Endodermal cell (in vitro differentiated cells): ENCODE measurements at regions not wholly inside any gene's neighbourhood (a gene's known extent, or its start where the extent isn't known, plus 50 kb on each side); places are given as distances from the start of the nearest gene placed in this dataset.

Experiments used
- DNase-seq: peaks from one replicate; pipeline ENCODE4 v3.0.0-alpha.2; 2017
- H3K27ac ChIP-seq: 2 replicates; pipeline ENCODE4 v1.5.1; 2013; ENCODE audit warnings: mild to moderate bottlenecking, low read depth, low read length, moderate library complexity
- H3K27me3 ChIP-seq: 2 replicates; pipeline ENCODE4 v1.6.1; 2013; ENCODE audit warnings: mild to moderate bottlenecking, low read length, moderate library complexity; ENCODE audit not compliant: insufficient read depth, control insufficient read depth, poor library complexity, severe bottlenecking
- H3K36me3 ChIP-seq: 2 replicates; pipeline ENCODE4 v1.7.0; 2013; ENCODE audit warnings: mild to moderate bottlenecking, low read length, moderate library complexity; ENCODE audit not compliant: control insufficient read depth, insufficient read depth
- H3K4me1 ChIP-seq: one replicate; pipeline ENCODE4 v1.7.0; 2013; ENCODE audit warnings: low read length; ENCODE audit not compliant: control insufficient read depth, insufficient read depth
- H3K4me3 ChIP-seq: 2 replicates; pipeline ENCODE4 v1.5.1; 2013; ENCODE audit warnings: mild to moderate bottlenecking, low read length, moderate library complexity
- H3K9ac ChIP-seq: 2 replicates; pipeline ENCODE4 v1.6.1; 2013; ENCODE audit warnings: mild to moderate bottlenecking, low read length, moderate library complexity; ENCODE audit not compliant: poor library complexity, severe bottlenecking; ENCODE audit errors: extremely low read depth
- H3K9me3 ChIP-seq: 2 replicates; pipeline ENCODE4 v1.6.1; 2013; ENCODE audit warnings: mild to moderate bottlenecking, low read length, moderate library complexity; ENCODE audit not compliant: control insufficient read depth
- H3K27ac Mint-ChIP-seq: 2 replicates; pipeline ENCODE4 v1.8.0; 2020; ENCODE audit warnings: mixed read lengths
- H3K27me3 Mint-ChIP-seq: 2 replicates; pipeline ENCODE4 v1.8.0; 2021; ENCODE audit warnings: mild to moderate bottlenecking, mixed read lengths; ENCODE audit not compliant: insufficient read depth
- H3K36me3 Mint-ChIP-seq: 2 replicates; pipeline ENCODE4 v1.8.0; 2020; ENCODE audit warnings: low read depth, mixed read lengths
- H3K4me1 Mint-ChIP-seq: 2 replicates; pipeline ENCODE4 v1.8.0; 2020; ENCODE audit warnings: mixed read lengths
- H3K4me3 Mint-ChIP-seq: 2 replicates; pipeline ENCODE4 v1.8.0; 2020; ENCODE audit warnings: mild to moderate bottlenecking, moderate library complexity, mixed read lengths
- H3K9me3 Mint-ChIP-seq: 2 replicates; pipeline ENCODE4 v1.8.0; 2020; ENCODE audit warnings: mild to moderate bottlenecking, mixed read lengths
- CTCF ChIP-seq: fragments of 200-600 bp; sonication (generic); conservative IDR thresholded peaks from 2 replicates; pipeline ENCODE4 v1.5.0; 2021; ENCODE audit warnings: antibody characterized with exemption, mild to moderate bottlenecking
- WGBS, 2 experiments: methylation state at CpG; one replicate each; pipeline versions ENCODE4 v1.1.5 to v1.1.7; 2013; ENCODE audit warnings: missing lambda C conversion rate in 2 of 2, mixed read lengths in 1 of 2; ENCODE audit not compliant: insufficient coverage in 1 of 2, insufficient read length in 1 of 2; 5-methylcytosine and 5-hydroxymethylcytosine counted together

- no peak overlapping the region for H3K4me3 Mint-ChIP-seq
- Histone ChIP-seq H3K36me3 (no peaks in the 10 kb centered on the region), H3K4me1 (no peaks in the 10 kb centered on the region), H3K4me3 (no peak overlapping the region), H3K9me3 (no peaks in the 10 kb centered on the region), H3K9ac (no peak overlapping the region), H3K27me3 (no peaks in the 10 kb centered on the region), H3K27ac (no peak overlapping the region)
- no peaks in the 10 kb centered on the region for H3K36me3 Mint-ChIP-seq
- WGBS, 2 experiments = 88 to 100% methylated on average over 2 to 6 of the region's 6 CpGs
- H3K27ac Mint-ChIP-seq = no peak overlapping the region
- no peaks in the 10 kb centered on the region for H3K4me1 Mint-ChIP-seq
- DNase-seq = no peak
- no peaks in the 10 kb centered on the region for H3K27me3 Mint-ChIP-seq
- H3K9me3 Mint-ChIP-seq = peaks cover 7% of the 10 kb centered on the region
- TF ChIP-seq CTCF = no peak
Observed at GRCh38 chr4:178242655-178243054, 800.4 kb upstream of the AGA start.

- DNase-seq = no peak
- Mint-ChIP-seq H3K36me3 (no peaks in the 10 kb centered on the region), H3K27ac (no peak overlapping the region), H3K4me3 (no peak overlapping the region), H3K4me1 (no peaks in the 10 kb centered on the region), H3K27me3 (no peaks in the 10 kb centered on the region), H3K9me3 (peaks cover 12% of the 10 kb centered on the region)
- Histone ChIP-seq H3K27me3 (no peaks in the 10 kb centered on the region), H3K4me3 (no peak overlapping the region), H3K36me3 (no peaks in the 10 kb centered on the region), H3K9me3 (no peaks in the 10 kb centered on the region), H3K9ac (no peak overlapping the region), H3K4me1 (no peaks in the 10 kb centered on the region), H3K27ac (no peak overlapping the region)
- no CpG with 5 or more reads among the region's 1 CpG for WGBS, 2 experiments
- no peak for TF ChIP-seq CTCF
Observed at GRCh38 chr4:178244785-178245184, 802.5 kb upstream of the AGA start.

GRCh38 chr4:178255172-178255571 lies 812.9 kb upstream of the AGA start:
- no peak for TF ChIP-seq CTCF
- 100% methylated on average over 1 of the region's 1 CpG; no CpG with 5 or more reads in 1 of the 2 experiments for WGBS, 2 experiments
- Histone ChIP-seq H3K9ac (no peak overlapping the region), H3K36me3 (no peaks in the 10 kb centered on the region), H3K4me3 (no peak overlapping the region), H3K27me3 (no peaks in the 10 kb centered on the region), H3K27ac (no peak overlapping the region), H3K4me1 (no peaks in the 10 kb centered on the region), H3K9me3 (no peaks in the 10 kb centered on the region)
- Mint-ChIP-seq H3K36me3 (no peaks in the 10 kb centered on the region), H3K27me3 (no peaks in the 10 kb centered on the region), H3K4me3 (no peak overlapping the region), H3K4me1 (no peaks in the 10 kb centered on the region), H3K27ac (no peak overlapping the region), H3K9me3 (peaks cover 3% of the 10 kb centered on the region)
- DNase-seq = no peak
